A549 (cell line): ENCODE measurements at regions not wholly inside any gene's neighbourhood (a gene's known extent, or its start where the extent isn't known, plus 50 kb on each side); places are given as distances from the start of the nearest gene placed in this dataset.

Experiments used
- ESRRA ChIP-seq: fragments of 150-350 bp; IDR thresholded peaks from 2 replicates; pipeline ENCODE4 v1.6.1; 2014; ENCODE audit warnings: mild to moderate bottlenecking, low read length, borderline replicate concordance
- HOXA7 ChIP-seq: fragments of 250-450 bp; sonication (Bioruptor Pico); IDR thresholded peaks from 2 replicates; pipeline ENCODE4 v1.5.0; 2020; ENCODE audit warnings: mild to moderate bottlenecking, moderate library complexity
- POLR2A ChIP-seq: IDR thresholded peaks from 2 replicates; pipeline ENCODE4 v1.6.1; 2012; ENCODE audit warnings: mild to moderate bottlenecking, low read length
- TF ChIP-seq, protein P1 (sequence below): fragments of 450-650 bp; IDR thresholded peaks from 2 replicates; pipeline ENCODE4 v1.6.1; 2014; ENCODE audit warnings: antibody characterized with exemption
- TF ChIP-seq, protein P2 (sequence below): fragments of >200 bp; sonication (Bioruptor Twin); formaldehyde crosslinking; IDR thresholded peaks from 3 replicates; pipeline ENCODE4 v1.5.1; 2016

DNA sequence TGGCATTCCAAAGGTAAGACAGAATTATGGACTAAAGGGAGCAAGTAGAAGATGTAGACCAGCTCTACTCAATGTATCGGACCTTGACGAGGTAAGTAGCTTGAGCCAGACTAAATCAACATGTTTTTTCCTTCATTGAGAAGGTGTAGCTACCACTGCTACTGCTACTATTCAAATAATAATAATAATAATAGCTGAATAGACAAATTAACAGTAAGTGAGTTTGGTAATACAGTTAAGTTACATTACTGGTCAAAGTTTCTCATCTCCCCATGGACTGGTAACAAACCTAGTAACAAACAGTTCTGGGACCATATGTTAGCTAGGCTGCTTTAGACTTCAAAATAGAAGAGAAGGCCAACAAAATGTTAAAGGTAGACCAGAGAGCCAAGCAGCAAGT lies 609.2 kb downstream of the TLE1 start:
- TF ChIP-seq ESRRA = no peak
- TF ChIP-seq POLR2A = no peak
- TF ChIP-seq, protein P1, sequence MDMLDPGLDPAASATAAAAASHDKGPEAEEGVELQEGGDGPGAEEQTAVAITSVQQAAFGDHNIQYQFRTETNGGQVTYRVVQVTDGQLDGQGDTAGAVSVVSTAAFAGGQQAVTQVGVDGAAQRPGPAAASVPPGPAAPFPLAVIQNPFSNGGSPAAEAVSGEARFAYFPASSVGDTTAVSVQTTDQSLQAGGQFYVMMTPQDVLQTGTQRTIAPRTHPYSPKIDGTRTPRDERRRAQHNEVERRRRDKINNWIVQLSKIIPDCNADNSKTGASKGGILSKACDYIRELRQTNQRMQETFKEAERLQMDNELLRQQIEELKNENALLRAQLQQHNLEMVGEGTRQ = no peak
- TF ChIP-seq, protein P2, sequence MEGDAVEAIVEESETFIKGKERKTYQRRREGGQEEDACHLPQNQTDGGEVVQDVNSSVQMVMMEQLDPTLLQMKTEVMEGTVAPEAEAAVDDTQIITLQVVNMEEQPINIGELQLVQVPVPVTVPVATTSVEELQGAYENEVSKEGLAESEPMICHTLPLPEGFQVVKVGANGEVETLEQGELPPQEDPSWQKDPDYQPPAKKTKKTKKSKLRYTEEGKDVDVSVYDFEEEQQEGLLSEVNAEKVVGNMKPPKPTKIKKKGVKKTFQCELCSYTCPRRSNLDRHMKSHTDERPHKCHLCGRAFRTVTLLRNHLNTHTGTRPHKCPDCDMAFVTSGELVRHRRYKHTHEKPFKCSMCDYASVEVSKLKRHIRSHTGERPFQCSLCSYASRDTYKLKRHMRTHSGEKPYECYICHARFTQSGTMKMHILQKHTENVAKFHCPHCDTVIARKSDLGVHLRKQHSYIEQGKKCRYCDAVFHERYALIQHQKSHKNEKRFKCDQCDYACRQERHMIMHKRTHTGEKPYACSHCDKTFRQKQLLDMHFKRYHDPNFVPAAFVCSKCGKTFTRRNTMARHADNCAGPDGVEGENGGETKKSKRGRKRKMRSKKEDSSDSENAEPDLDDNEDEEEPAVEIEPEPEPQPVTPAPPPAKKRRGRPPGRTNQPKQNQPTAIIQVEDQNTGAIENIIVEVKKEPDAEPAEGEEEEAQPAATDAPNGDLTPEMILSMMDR = no peak
- no peak for TF ChIP-seq HOXA7 (CRISPR knock-in tag)
